ENCODE measurements at regions not wholly inside any gene's neighbourhood (a gene's known extent, or its start where the extent isn't known, plus 50 kb on each side); places are given as distances from the start of the nearest gene placed in this dataset.

DNA sequence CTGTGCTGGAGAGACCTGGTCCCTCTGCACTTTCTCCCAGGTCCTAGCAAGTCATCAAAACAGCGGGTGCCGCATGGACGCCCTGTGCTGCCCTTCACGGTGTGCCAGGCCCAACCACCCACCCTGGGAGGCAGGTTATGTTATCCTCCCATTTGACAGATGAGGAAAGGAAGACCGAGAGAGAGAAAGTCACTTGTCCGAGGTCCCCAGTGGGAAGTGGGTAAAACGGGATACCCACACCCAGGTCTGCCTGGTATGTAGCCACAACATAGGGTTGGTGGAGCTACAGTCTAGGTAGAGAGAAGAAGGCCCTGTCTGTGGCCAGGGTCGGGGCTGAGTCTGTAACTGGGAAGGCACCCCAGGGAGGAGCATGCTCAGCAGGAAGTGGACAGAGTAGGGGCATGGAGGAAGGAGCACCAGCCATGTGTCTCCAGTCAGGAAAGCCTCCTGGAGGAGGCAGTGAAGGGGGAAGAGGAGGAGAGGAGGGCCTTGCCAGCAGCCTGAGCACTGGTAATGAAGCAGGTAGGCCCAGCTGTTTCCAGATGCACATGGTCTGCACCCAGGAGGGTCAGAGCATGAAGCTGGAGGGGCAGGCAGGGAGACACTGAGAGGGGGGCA, 98.4 kb downstream of the ZFP36L2 start:
- Histone ChIP-seq H3K79me2 (ENCODE audit: insufficient read depth, low read length) (no peaks in the 10 kb centered on the region), H3K36me3 (ENCODE audit: insufficient read depth, low read length) (no peaks in the 10 kb centered on the region), H3K4me3 (ENCODE audit: insufficient read depth, low read length) (no peak overlapping the region), H3K4me2 (ENCODE audit: insufficient read depth, low read length) (no peak overlapping the region), H4K20me1 (ENCODE audit: insufficient read depth, low read length) (no peaks in the 10 kb centered on the region), H3K9me3 (ENCODE audit: low read depth, low read length) (no peaks in the 10 kb centered on the region), H3K4me1 (ENCODE audit: insufficient read depth, low read length) (peaks cover 20% of the 10 kb centered on the region), H2AFZ (ENCODE audit: low read length) (no peak overlapping the region), H3K27me3 (ENCODE audit: insufficient read depth, low read length) (no peaks in the 10 kb centered on the region), H3K27ac (ENCODE audit: low read depth, low read length) (no peak overlapping the region)
- DNase-seq (ENCODE audit: insufficient read length, low spot score, missing footprints): no peak
- TF ChIP-seq, protein P1, sequence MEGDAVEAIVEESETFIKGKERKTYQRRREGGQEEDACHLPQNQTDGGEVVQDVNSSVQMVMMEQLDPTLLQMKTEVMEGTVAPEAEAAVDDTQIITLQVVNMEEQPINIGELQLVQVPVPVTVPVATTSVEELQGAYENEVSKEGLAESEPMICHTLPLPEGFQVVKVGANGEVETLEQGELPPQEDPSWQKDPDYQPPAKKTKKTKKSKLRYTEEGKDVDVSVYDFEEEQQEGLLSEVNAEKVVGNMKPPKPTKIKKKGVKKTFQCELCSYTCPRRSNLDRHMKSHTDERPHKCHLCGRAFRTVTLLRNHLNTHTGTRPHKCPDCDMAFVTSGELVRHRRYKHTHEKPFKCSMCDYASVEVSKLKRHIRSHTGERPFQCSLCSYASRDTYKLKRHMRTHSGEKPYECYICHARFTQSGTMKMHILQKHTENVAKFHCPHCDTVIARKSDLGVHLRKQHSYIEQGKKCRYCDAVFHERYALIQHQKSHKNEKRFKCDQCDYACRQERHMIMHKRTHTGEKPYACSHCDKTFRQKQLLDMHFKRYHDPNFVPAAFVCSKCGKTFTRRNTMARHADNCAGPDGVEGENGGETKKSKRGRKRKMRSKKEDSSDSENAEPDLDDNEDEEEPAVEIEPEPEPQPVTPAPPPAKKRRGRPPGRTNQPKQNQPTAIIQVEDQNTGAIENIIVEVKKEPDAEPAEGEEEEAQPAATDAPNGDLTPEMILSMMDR (IDR thresholded peaks at IDR 0.05; ENCODE audit: extremely low read depth, low read depth, low read length): no peak

DNA sequence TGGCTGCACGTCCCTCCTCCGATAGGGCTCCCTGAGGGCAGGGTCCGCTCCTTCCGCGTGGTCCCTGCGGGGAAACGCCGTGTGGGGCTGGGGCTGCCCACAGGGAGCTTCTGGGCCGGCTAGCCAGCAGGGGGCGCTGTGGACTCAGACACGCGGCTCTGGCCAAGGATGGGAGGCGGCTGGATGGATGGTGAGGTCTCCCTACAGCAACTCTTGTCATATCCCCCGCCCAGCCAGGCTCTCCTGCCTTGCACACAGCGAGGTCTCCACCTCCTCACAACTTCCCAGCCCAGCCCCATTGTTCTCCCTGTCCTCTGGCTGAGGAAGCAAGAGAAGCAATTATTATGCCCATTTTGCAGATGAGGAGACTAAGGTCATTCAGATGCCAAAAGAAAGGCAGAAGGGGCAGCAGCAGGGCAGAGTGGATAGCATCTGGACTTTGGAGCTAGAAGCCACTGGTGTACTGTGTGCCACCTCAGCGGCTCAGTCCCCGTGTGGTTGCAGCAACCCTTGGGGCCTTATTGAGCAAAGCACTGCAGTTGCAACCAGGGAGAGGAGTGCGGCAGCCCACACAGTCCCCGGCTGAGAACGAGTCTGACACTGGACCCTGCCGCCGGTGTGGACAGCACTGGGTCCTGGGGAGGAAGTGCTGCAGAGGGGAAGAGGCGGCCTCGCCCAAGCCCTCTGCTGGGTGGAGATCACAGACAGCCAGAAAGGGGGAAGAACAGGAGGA, 99.0 kb downstream of the ZFP36L2 start:
- no peak overlapping the region for H2AFZ ChIP-seq (ENCODE audit: low read length)
- H3K36me3 ChIP-seq (ENCODE audit: insufficient read depth, low read length): no peaks in the 10 kb centered on the region
- TF ChIP-seq, protein P1 (IDR thresholded peaks at IDR 0.05; ENCODE audit: extremely low read depth, low read depth, low read length): peak; percentile 42
- no peak overlapping the region for H3K4me2 ChIP-seq (ENCODE audit: insufficient read depth, low read length)
- H3K4me3 ChIP-seq (ENCODE audit: insufficient read depth, low read length): no peak overlapping the region
- H3K9me3 ChIP-seq (ENCODE audit: low read depth, low read length): no peaks in the 10 kb centered on the region
- H3K79me2 ChIP-seq (ENCODE audit: insufficient read depth, low read length): no peaks in the 10 kb centered on the region
- H3K27ac ChIP-seq (ENCODE audit: low read depth, low read length): no peak overlapping the region
- no peaks in the 10 kb centered on the region for H4K20me1 ChIP-seq (ENCODE audit: insufficient read depth, low read length)
- peaks cover 20% of the 10 kb centered on the region for H3K4me1 ChIP-seq (ENCODE audit: insufficient read depth, low read length)
- peak; percentile 94 for DNase-seq (ENCODE audit: insufficient read length, low spot score, missing footprints)
- H3K27me3 ChIP-seq (ENCODE audit: insufficient read depth, low read length): no peaks in the 10 kb centered on the region

DNA sequence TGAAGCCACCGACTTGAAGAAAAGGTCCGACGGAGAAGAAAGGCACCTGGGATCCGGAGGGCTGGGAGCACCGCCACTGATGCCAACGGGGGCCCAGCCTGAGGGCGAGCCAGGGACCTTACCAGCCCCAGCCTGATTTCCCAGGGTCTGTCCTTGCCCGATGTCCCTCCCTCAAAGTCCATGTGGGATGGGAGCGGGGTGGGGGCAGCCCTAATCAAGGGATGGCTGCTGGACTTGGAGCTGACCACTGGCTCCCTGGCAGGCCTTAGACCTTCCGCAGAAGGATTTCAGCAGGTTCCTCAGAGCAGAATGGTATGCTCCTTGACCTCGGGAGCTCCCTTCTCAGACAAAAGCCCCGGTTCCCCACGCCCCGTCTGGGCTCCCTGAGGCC, 99.6 kb downstream of the ZFP36L2 start:
- Histone ChIP-seq H3K4me3 (ENCODE audit: insufficient read depth, low read length) (no peak overlapping the region), H3K36me3 (ENCODE audit: insufficient read depth, low read length) (no peaks in the 10 kb centered on the region), H4K20me1 (ENCODE audit: insufficient read depth, low read length) (no peaks in the 10 kb centered on the region), H3K4me1 (ENCODE audit: insufficient read depth, low read length) (peaks cover 20% of the 10 kb centered on the region), H3K4me2 (ENCODE audit: insufficient read depth, low read length) (no peak overlapping the region), H2AFZ (ENCODE audit: low read length) (no peak overlapping the region), H3K9me3 (ENCODE audit: low read depth, low read length) (no peaks in the 10 kb centered on the region), H3K79me2 (ENCODE audit: insufficient read depth, low read length) (no peaks in the 10 kb centered on the region), H3K27ac (ENCODE audit: low read depth, low read length) (no peak overlapping the region), H3K27me3 (ENCODE audit: insufficient read depth, low read length) (no peaks in the 10 kb centered on the region)
- TF ChIP-seq, protein P1 (IDR thresholded peaks at IDR 0.05; ENCODE audit: extremely low read depth, low read depth, low read length): no peak
- no peak for DNase-seq (ENCODE audit: insufficient read length, low spot score, missing footprints)

Data from osteoblast (primary cell).